ENCODE measurements at regions not wholly inside any gene's neighbourhood (a gene's known extent, or its start where the extent isn't known, plus 50 kb on each side); places are given as distances from the start of the nearest gene placed in this dataset.

GRCh38 chr10:20648263-20648874 lies 248.7 kb downstream of the NEBL start:
- H3K36me3 ChIP-seq (ENCODE audit: control insufficient read depth, insufficient read depth, low read length): no peaks in the 10 kb centered on the region
- no peaks in the 10 kb centered on the region for H3K27me3 ChIP-seq (ENCODE audit: control insufficient read depth, insufficient read depth, low read length)
- H3K4me3 ChIP-seq (ENCODE audit: low read depth, low read length): no peak overlapping the region
- DNase-seq (ENCODE audit: low read depth): no peak
- ChIA-PET POLR2A (no interaction called here), CTCF (no interaction called here)
- TF ChIP-seq, protein P1, sequence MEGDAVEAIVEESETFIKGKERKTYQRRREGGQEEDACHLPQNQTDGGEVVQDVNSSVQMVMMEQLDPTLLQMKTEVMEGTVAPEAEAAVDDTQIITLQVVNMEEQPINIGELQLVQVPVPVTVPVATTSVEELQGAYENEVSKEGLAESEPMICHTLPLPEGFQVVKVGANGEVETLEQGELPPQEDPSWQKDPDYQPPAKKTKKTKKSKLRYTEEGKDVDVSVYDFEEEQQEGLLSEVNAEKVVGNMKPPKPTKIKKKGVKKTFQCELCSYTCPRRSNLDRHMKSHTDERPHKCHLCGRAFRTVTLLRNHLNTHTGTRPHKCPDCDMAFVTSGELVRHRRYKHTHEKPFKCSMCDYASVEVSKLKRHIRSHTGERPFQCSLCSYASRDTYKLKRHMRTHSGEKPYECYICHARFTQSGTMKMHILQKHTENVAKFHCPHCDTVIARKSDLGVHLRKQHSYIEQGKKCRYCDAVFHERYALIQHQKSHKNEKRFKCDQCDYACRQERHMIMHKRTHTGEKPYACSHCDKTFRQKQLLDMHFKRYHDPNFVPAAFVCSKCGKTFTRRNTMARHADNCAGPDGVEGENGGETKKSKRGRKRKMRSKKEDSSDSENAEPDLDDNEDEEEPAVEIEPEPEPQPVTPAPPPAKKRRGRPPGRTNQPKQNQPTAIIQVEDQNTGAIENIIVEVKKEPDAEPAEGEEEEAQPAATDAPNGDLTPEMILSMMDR (IDR thresholded peaks at IDR 0.05; ENCODE audit: insufficient read depth, low read depth, low read length): no peak

- TF ChIP-seq, protein P1 (IDR thresholded peaks at IDR 0.05; ENCODE audit: insufficient read depth, low read depth, low read length): no peak
- Histone ChIP-seq H3K4me3 (ENCODE audit: low read depth, low read length) (no peak overlapping the region), H3K36me3 (ENCODE audit: control insufficient read depth, insufficient read depth, low read length) (no peaks in the 10 kb centered on the region), H3K27me3 (ENCODE audit: control insufficient read depth, insufficient read depth, low read length) (no peaks in the 10 kb centered on the region)
- ChIA-PET POLR2A (no interaction called here), CTCF (no interaction called here)
- DNase-seq (ENCODE audit: low read depth): no peak
Measured at GRCh38 chr10:20647756-20648155, 249.4 kb downstream of the NEBL start.

DNA sequence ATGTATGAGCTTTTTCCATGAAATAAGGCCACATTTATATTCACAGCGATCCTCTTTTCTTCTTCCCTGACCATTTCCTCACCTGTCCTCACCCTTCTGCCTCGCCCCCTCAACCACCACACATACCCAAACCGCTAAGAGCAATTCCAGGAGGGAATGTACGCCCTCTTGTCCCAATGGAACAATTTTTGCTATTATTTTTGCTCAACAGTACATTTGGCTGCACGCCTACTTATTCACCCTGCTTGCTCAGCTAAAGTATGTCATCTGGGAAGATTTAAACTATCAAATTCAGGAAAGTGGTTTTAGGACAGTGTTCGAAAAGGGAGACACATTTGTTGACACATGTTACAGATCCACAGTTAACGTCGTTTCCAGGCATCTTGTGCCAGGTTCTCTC lies 252.7 kb downstream of the NEBL start:
- CTCF ChIA-PET: no interaction called here
- DNase-seq (ENCODE audit: low read depth): no peak
- TF ChIP-seq, protein P1 (IDR thresholded peaks at IDR 0.05; ENCODE audit: insufficient read depth, low read depth, low read length): no peak
- POLR2A ChIA-PET: no interaction called here
- H3K4me3 ChIP-seq (ENCODE audit: low read depth, low read length): no peak overlapping the region
- no peaks in the 10 kb centered on the region for H3K27me3 ChIP-seq (ENCODE audit: control insufficient read depth, insufficient read depth, low read length)
- no peaks in the 10 kb centered on the region for H3K36me3 ChIP-seq (ENCODE audit: control insufficient read depth, insufficient read depth, low read length)

DNA sequence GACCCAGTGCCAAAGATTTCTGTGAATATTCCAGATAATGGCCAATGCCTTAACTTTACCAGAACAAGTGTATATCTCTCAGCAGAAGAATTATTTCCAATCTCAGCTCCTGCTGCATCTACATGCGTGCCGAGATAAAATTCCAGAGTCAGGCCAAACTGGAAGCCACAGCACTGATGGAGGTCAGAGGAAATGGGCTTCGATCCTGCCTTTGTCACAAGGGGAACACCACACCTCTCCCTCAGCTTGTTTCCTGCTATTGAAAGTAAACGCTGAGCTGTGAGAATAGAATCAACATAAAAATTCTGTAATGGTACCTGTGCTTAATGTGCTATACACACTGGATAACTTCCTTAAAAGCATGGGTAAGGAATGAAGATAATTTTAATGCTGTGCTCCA lies 255.5 kb downstream of the NEBL start:
- Histone ChIP-seq H3K4me3 (ENCODE audit: low read depth, low read length) (no peak overlapping the region), H3K36me3 (ENCODE audit: control insufficient read depth, insufficient read depth, low read length) (no peaks in the 10 kb centered on the region), H3K27me3 (ENCODE audit: control insufficient read depth, insufficient read depth, low read length) (no peaks in the 10 kb centered on the region)
- ChIA-PET CTCF (no interaction called here), POLR2A (no interaction called here)
- TF ChIP-seq, protein P1 (IDR thresholded peaks at IDR 0.05; ENCODE audit: insufficient read depth, low read depth, low read length): no peak
- DNase-seq (ENCODE audit: low read depth): no peak

DNA sequence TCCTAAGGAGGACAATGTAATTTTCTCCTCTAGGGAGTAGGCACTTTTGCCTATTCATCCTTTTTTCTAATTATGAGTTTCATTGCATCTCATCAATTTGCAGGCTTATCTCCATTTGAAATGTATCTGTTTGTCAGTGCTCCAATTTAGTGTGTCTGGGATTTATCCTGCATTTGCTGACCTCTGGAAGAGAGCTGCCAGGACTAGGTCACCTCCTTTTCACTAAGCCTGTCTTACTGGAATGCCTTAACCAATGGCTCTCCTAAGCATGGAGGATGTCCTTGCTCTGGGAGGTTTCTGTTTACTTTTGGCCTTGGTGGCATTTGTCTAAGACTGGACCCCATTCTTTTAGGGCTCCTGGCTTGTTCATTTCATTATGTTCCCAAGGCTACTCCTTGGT lies 261.5 kb downstream of the NEBL start:
- DNase-seq (ENCODE audit: low read depth): no peak
- Histone ChIP-seq H3K36me3 (ENCODE audit: control insufficient read depth, insufficient read depth, low read length) (no peaks in the 10 kb centered on the region), H3K27me3 (ENCODE audit: control insufficient read depth, insufficient read depth, low read length) (no peaks in the 10 kb centered on the region), H3K4me3 (ENCODE audit: low read depth, low read length) (no peak overlapping the region)
- TF ChIP-seq, protein P1 (IDR thresholded peaks at IDR 0.05; ENCODE audit: insufficient read depth, low read depth, low read length): no peak
- ChIA-PET POLR2A (no interaction called here), CTCF (no interaction called here)
